ENCODE measurements at regions not wholly inside any gene's neighbourhood (a gene's known extent, or its start where the extent isn't known, plus 50 kb on each side); places are given as distances from the start of the nearest gene placed in this dataset.

- TF ChIP-seq, protein P1, sequence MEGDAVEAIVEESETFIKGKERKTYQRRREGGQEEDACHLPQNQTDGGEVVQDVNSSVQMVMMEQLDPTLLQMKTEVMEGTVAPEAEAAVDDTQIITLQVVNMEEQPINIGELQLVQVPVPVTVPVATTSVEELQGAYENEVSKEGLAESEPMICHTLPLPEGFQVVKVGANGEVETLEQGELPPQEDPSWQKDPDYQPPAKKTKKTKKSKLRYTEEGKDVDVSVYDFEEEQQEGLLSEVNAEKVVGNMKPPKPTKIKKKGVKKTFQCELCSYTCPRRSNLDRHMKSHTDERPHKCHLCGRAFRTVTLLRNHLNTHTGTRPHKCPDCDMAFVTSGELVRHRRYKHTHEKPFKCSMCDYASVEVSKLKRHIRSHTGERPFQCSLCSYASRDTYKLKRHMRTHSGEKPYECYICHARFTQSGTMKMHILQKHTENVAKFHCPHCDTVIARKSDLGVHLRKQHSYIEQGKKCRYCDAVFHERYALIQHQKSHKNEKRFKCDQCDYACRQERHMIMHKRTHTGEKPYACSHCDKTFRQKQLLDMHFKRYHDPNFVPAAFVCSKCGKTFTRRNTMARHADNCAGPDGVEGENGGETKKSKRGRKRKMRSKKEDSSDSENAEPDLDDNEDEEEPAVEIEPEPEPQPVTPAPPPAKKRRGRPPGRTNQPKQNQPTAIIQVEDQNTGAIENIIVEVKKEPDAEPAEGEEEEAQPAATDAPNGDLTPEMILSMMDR (conservative IDR thresholded peaks at IDR 0.05; ENCODE audit: low read depth, low read length), result no peak
- no peak for TF ChIP-seq NFE2L2 (IDR thresholded peaks at IDR 0.05; ENCODE audit: low read depth, low read length)
Observed at GRCh38 chr12:11564984-11565651, 84.4 kb upstream of the ETV6 start.
